Naive thymus-derived CD8-positive, alpha-beta T cell (primary cell): ENCODE measurements at regions not wholly inside any gene's neighbourhood (a gene's known extent, or its start where the extent isn't known, plus 50 kb on each side); places are given as distances from the start of the nearest gene placed in this dataset.

Source experiments
- ATAC-seq, 2 donors: fragments of 150-1000 bp; cut with Tn5 transposase in 1 of 2; sonication (Bioruptor Pico), chemical (Tn5 transposase) in 1 of 2; 1 replicate in 1 of 2; 2 replicates in 1 of 2; pipeline ENCODE4 v1.10.0; 2021; ENCODE audit warnings: mild to moderate bottlenecking in 2 of 2, moderate library complexity in 2 of 2
- POLR2A ChIA-PET: fragments of 350-600 bp; sonication (Branson Sonifier 250); formaldehyde crosslinking; loops from one replicate; lab custom pipeline; 2021; ENCODE audit warnings: antibody characterized with exemption; lab: Charles Lee
- DNase-seq, 10 donors: peaks; one replicate each; pipeline versions ENCODE4 v3.0.0 to v3.0.0-alpha.2; 2020 to 2022
- H3K27ac Mint-ChIP-seq, 10 donors: one replicate each; pipeline ENCODE4 v1.8.0; 2020 to 2022; ENCODE audit warnings: mild to moderate bottlenecking in 10 of 10, mixed read lengths in 10 of 10, moderate library complexity in 4 of 10, inconsistent platforms in 1 of 10
- H3K27me3 Mint-ChIP-seq, 5 donors: one replicate each; pipeline ENCODE4 v1.8.0; 2021 to 2022; ENCODE audit warnings: mixed read lengths in 5 of 5
- H3K36me3 Mint-ChIP-seq, 3 donors: one replicate each; pipeline ENCODE4 v1.8.0; 2020 to 2022; ENCODE audit warnings: mixed read lengths in 3 of 3, mild to moderate bottlenecking in 2 of 3, inconsistent platforms in 1 of 3
- H3K4me1 Mint-ChIP-seq, 4 donors: one replicate each; pipeline ENCODE4 v1.8.0; 2021 to 2022; ENCODE audit warnings: mixed read lengths in 4 of 4
- H3K4me3 Mint-ChIP-seq, 10 donors: one replicate each; pipeline ENCODE4 v1.8.0; 2020 to 2022; ENCODE audit warnings: mild to moderate bottlenecking in 10 of 10, mixed read lengths in 10 of 10, moderate library complexity in 6 of 10, inconsistent platforms in 1 of 10
- H3K9me3 Mint-ChIP-seq, 9 donors: one replicate each; pipeline ENCODE4 v1.8.0; 2020 to 2022; ENCODE audit warnings: mixed read lengths in 9 of 9, mild to moderate bottlenecking in 3 of 9, inconsistent platforms in 1 of 9, moderate library complexity in 1 of 9

DNA sequence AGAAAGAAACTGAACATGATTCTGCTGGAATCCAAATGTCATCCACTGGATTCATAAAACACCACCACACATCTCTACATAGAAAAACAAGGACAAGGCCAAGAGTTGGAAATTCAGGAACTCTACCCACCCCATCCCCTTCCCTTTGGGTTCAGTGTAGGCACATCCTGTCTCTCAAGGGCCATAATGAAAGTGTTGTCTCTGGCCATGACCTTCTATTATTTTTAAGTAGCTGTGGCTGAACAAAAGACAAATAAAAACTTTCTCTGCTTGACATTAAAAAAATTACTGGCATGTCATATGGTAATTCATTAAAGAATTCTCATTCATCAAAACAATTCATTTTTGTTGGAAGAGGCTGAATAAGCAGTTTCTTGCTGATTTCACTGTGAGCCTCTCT is 54.9 kb upstream of the ZBTB18 start:
- H3K27me3 Mint-ChIP-seq = no peaks in the 10 kb centered on the region
- peaks cover 0 to 19% (median 2%) of the 10 kb centered on the region in 9 donors for H3K9me3 Mint-ChIP-seq
- peaks cover 0 to 5% (median 4%) of the 10 kb centered on the region in 3 donors for H3K36me3 Mint-ChIP-seq
- DNase-seq = no peak
- H3K4me3 Mint-ChIP-seq = no peak overlapping the region
- no peak for ATAC-seq
- H3K27ac Mint-ChIP-seq = no peak overlapping the region
- peaks cover 0 to 3% (median 0%) of the 10 kb centered on the region in 4 donors for H3K4me1 Mint-ChIP-seq
- POLR2A ChIA-PET = no interaction called here

DNA sequence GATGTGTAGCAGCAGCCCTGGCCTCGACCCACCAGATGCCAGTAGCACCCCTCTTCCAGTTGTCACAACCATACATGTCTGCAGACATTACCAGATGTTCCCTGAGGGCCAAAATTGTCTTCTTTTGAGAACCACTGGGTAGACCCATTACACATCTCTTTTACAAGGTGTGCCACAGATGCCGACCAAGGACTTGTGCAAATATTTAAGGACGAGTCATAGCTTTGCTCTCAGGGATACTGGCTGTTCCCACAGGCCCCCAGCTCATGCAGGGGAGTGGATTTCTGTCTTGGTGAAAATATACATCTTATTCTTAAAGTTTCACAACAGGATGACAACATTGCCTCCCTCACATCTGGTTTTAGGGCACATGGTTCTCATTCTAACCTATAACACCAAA is 59.4 kb upstream of the ZBTB18 start:
- Mint-ChIP-seq H3K4me1 (no peaks in the 10 kb centered on the region), H3K27me3 (peaks cover 0 to 5% (median 0%) of the 10 kb centered on the region in 5 donors), H3K27ac (no peak overlapping the region), H3K9me3 (peaks cover 0 to 35% (median 10%) of the 10 kb centered on the region in 9 donors), H3K36me3 (peaks cover 0 to 15% (median 8%) of the 10 kb centered on the region in 3 donors), H3K4me3 (no peak overlapping the region)
- DNase-seq (no peak), ATAC-seq (no peak)
- POLR2A ChIA-PET = no interaction called here

DNA sequence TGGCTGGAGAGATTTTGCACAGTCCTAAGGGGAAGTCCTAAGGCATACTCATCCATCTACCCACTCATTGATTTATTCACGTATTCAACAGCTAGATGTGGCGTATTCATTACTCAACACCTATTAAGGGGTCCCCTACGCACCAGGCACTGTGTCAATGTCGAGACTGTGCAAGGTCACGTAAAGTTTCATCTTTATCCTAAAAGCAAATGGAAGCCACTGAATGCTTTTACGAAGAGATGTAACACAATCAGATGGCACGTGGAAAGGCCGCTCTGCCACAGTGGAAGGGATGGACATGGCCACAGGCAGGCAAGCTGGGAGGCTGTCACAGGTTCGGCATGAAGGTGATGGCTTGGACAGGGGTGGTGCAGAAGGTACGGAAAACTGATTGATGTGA is 66.3 kb upstream of the ZBTB18 start:
- Mint-ChIP-seq H3K9me3 (peaks cover 0 to 10% (median 1%) of the 10 kb centered on the region in 9 donors), H3K36me3 (peaks cover 0 to 6% (median 2%) of the 10 kb centered on the region in 3 donors), H3K27ac (peak overlapping the region in 1 of 10 donors; percentile 35), H3K27me3 (peaks cover 0 to 10% (median 0%) of the 10 kb centered on the region in 5 donors), H3K4me3 (no peak overlapping the region), H3K4me1 (no peaks in the 10 kb centered on the region)
- DNase-seq (no peak), ATAC-seq (no peak)
- POLR2A ChIA-PET = no interaction called here

DNA sequence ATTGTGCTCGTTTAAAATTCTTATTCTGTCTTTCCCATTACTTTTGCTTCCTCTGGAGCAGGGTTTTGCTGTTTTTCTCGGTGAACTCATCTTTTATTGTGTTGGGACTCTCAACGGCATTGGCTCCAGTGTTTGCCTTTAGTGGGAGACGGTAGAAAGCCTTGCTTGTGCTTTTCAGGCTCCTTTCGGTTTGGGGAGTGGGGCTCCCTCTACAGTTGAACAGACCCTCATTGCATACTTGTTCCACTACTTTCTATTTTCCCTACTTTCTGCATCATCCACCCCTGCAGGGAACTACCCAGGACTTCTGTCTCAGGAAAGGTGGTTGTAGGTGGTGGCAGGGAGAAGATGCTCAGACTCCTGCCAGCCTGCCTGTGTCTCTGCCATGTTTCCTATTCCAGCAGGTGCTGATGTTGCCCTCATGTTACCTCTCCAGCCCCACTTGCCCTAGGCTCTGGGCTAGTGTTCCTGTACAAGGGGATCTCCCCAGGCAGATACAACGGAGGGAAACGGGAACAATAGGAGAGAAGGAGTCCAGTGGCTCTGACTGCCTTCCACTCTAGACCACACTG is 68.5 kb upstream of the ZBTB18 start:
- H3K4me1 Mint-ChIP-seq = no peaks in the 10 kb centered on the region
- no peak overlapping the region for H3K4me3 Mint-ChIP-seq
- POLR2A ChIA-PET = no interaction called here
- peaks cover 0 to 3% (median 1%) of the 10 kb centered on the region in 3 donors for H3K36me3 Mint-ChIP-seq
- DNase-seq (no peak), ATAC-seq (no peak)
- peaks cover 0 to 10% (median 0%) of the 10 kb centered on the region in 5 donors for H3K27me3 Mint-ChIP-seq
- peaks cover 0 to 7% (median 0%) of the 10 kb centered on the region in 9 donors for H3K9me3 Mint-ChIP-seq
- H3K27ac Mint-ChIP-seq = no peak overlapping the region

DNA sequence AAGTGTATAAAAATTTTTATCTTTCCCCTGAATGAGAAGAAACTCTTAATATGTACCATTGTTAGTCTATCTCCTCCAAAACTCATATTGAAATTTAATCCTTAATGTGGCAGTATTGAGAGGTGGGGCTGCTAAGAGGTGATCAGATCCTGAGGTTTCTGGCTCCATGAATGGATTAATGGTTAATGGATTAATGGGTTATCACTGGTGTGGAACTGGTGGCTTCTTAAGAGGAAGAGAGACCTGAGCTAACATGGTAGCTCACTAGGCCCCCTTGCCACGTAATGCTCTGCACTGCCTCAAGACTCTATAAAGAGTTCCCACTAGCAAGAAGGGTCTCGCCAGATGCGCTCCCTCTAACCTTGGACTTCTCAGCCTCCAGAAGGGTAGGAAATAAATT is 70.6 kb upstream of the ZBTB18 start:
- DNase-seq = no peak
- ATAC-seq = no peak
- no peak overlapping the region for H3K27ac Mint-ChIP-seq
- POLR2A ChIA-PET = no interaction called here
- peaks cover 0 to 4% (median 0%) of the 10 kb centered on the region in 5 donors for H3K27me3 Mint-ChIP-seq
- H3K4me1 Mint-ChIP-seq = no peaks in the 10 kb centered on the region
- H3K36me3 Mint-ChIP-seq = no peaks in the 10 kb centered on the region
- no peak overlapping the region for H3K4me3 Mint-ChIP-seq
- H3K9me3 Mint-ChIP-seq = no peaks in the 10 kb centered on the region

DNA sequence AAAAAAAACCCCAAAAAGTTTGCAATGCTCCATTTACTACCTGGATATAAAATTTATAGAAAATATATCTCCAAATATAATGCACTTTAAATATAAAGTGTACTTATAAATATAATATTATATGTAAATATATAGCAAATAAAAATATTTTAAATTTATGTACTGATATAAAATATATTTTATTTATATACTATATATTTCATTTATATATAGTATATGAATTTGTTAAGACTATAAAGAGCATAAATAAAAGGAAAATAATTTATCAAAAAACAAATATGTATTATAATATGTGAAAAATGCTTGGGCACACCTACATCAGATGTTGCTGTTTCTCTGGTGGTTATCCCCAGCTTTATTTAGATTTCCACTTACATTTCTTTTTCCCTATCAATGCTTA is 71.0 kb upstream of the ZBTB18 start:
- H3K4me3 Mint-ChIP-seq = no peak overlapping the region
- H3K9me3 Mint-ChIP-seq = no peaks in the 10 kb centered on the region
- H3K27ac Mint-ChIP-seq = no peak overlapping the region
- peaks cover 0 to 4% (median 0%) of the 10 kb centered on the region in 5 donors for H3K27me3 Mint-ChIP-seq
- DNase-seq (no peak), ATAC-seq (no peak)
- POLR2A ChIA-PET = no interaction called here
- H3K36me3 Mint-ChIP-seq = no peaks in the 10 kb centered on the region
- H3K4me1 Mint-ChIP-seq = no peaks in the 10 kb centered on the region

DNA sequence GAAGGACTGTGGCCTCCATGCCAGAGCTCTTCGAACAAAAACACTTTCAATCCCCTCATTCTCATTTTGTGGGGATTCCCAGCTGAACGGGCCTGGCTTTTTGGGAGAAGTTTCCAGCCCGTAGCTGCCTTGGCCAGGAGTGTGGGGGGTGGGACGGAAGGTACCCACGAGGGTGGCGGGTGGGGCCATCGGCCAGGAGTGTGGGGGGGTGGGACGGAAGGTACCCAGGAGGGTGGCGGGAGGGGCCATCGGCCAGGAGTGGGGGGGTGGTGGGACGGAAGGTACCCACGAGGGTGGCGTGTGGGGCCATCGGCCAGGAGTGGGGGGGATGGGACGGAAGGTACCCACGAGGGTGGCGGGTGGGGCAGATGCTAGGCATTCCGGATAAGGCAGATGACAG is 71.7 kb upstream of the ZBTB18 start:
- POLR2A ChIA-PET = no interaction called here
- Mint-ChIP-seq H3K27me3 (peaks cover 0 to 3% (median 3%) of the 10 kb centered on the region in 5 donors), H3K4me3 (no peak overlapping the region), H3K4me1 (no peaks in the 10 kb centered on the region), H3K9me3 (no peaks in the 10 kb centered on the region), H3K36me3 (no peaks in the 10 kb centered on the region), H3K27ac (peak overlapping the region in 1 of 10 donors; percentile 21)
- DNase-seq = peak in 1 of 10 donors; percentile 14
- ATAC-seq = no peak

DNA sequence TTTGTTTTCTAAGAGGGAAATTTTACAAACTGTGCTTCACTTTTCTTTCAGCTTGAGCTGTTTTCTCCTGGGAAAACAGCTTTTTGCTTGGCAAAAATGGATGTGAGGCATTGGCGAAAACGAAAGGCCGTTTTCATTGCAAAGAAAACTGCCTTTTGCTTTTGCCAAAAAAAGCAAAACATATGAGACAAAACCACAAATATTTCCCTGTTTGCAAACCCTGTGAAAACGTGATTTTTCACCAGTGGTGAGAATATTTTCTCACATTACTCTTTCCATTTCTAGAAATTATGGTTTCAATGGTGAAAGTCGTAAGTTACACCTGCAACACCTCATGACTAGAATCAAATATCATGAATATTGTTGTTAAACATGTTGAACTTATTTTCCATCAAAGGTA is 74.0 kb upstream of the ZBTB18 start:
- POLR2A ChIA-PET = no interaction called here
- H3K27ac Mint-ChIP-seq = no peak overlapping the region
- no peak overlapping the region for H3K4me3 Mint-ChIP-seq
- H3K36me3 Mint-ChIP-seq = no peaks in the 10 kb centered on the region
- H3K9me3 Mint-ChIP-seq = no peaks in the 10 kb centered on the region
- H3K27me3 Mint-ChIP-seq = peaks cover 0 to 7% (median 3%) of the 10 kb centered on the region in 5 donors
- no peaks in the 10 kb centered on the region for H3K4me1 Mint-ChIP-seq
- ATAC-seq = no peak
- DNase-seq = no peak

DNA sequence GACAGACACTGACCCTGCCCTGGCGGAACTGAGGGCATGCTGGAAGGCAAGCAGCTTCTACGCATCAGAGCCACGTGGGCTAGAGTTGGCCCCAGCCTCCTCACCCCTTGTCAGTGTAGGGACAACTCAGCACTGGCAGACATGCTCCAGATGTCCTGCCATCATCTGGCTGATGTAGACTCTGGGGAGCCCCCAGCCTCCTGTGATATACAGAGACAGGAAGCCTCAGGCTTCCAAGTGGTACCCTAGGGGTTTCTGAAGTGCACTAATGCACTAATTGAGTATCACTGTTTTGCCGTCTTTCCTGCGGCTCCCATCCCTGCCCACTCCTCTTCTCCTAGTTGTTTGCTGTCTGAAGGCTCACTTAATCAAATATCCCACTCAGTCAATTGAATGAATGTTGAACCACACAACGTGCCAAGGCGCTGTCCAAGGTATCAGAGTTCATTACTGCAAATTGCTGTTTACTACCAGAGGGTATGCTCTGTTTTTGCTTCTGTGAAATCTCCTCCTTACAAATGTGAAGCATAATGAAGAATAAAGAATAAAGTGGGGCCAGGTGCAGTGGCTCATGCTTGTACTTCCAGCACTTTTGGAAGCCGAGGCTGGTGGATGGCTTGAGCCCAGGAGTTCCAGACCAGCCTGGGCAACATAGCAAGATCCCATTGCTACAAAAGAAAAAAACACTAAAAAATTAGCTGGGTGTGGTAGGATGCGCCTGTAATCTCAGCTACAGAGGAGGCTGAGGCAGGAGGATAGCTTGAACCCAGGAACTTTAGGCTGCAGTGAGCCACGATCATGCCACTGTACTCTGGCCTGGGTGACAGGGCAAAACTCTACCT is 76.4 kb upstream of the ZBTB18 start:
- Mint-ChIP-seq H3K4me1 (peaks cover 0 to 3% (median under 1%) of the 10 kb centered on the region in 4 donors), H3K27me3 (peaks cover 0 to 12% (median 3%) of the 10 kb centered on the region in 5 donors), H3K4me3 (no peak overlapping the region), H3K9me3 (no peaks in the 10 kb centered on the region), H3K27ac (no peak overlapping the region), H3K36me3 (no peaks in the 10 kb centered on the region)
- POLR2A ChIA-PET = no interaction called here
- no peak for DNase-seq
- ATAC-seq = no peak

DNA sequence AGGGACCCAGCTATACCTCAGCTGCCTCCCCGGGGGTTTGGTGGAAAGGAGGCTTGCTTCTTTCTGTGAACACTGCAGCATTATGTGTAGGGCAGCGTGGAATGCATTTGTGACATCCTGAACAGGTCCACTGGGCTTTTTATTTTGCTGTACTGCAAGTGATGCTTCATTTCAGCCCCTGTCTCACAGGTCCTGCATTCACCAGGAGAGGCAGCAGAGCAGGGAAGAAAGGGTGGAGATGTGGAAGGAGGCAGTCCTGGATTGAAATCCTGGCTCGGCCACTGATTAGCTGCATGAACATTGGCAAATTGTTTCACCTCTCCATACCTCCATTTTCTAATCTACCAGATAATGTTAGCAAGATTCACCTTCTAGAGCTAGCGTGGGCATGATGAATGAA is 77.9 kb upstream of the ZBTB18 start:
- Mint-ChIP-seq H3K36me3 (no peaks in the 10 kb centered on the region), H3K4me1 (peaks cover 0 to 3% (median under 1%) of the 10 kb centered on the region in 4 donors), H3K27ac (no peak overlapping the region), H3K27me3 (peaks cover 0 to 13% (median 3%) of the 10 kb centered on the region in 5 donors), H3K4me3 (no peak overlapping the region), H3K9me3 (no peaks in the 10 kb centered on the region)
- ATAC-seq (no peak), DNase-seq (no peak)
- POLR2A ChIA-PET = no interaction called here

DNA sequence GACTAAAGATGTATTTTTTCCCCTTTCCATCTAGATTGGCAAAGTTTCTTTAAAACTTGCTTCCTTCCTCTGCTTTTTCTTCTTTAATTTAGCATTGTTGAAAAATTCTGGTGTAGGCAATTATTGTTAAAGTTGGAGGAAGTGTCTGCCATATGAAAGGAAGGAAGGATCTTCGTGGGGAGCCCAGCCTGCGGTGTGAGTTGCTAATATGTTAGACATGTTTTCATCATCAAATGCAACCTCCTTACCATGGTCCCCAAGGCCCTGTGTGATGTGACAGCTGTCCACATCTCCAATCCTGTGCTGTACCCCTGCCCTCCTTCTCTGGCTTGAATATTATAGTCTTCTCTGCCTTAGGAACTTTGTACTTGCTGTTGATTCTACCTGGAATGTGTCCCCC is 81.0 kb upstream of the ZBTB18 start:
- H3K36me3 Mint-ChIP-seq = no peaks in the 10 kb centered on the region
- no peak overlapping the region for H3K4me3 Mint-ChIP-seq
- peaks cover 0 to 17% (median 6%) of the 10 kb centered on the region in 5 donors for H3K27me3 Mint-ChIP-seq
- no peaks in the 10 kb centered on the region for H3K9me3 Mint-ChIP-seq
- H3K4me1 Mint-ChIP-seq = peaks cover 0 to 3% (median under 1%) of the 10 kb centered on the region in 4 donors
- POLR2A ChIA-PET = interaction anchor here (0.7 kb wide), 1 partner anchor 720 kb away, joined by 3 read pairs; no protein-coding TSS in a partner anchor
- ATAC-seq = no peak
- H3K27ac Mint-ChIP-seq = peak overlapping the region in 1 of 10 donors; percentile 9
- no peak for DNase-seq

DNA sequence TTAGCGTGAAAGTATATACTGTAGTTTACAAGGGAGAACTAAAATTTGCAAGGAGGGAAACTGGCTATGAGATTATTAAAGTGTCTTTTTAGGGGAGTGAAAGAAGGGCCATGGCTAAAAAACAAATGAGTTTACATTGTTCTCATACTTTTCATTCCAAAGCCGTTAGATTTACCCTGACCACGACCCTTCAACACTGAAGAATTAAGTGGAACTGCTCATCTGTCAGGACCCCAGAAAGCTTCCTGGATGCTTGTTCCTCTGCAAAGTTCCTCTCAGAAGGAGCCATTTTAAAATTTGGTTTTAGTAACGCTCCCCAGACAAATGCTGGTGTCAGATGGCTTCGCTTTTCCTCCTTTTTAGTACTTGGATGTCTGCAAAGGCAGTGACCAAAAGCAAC is 82.7 kb upstream of the ZBTB18 start:
- peaks cover 0 to 3% (median under 1%) of the 10 kb centered on the region in 4 donors for H3K4me1 Mint-ChIP-seq
- POLR2A ChIA-PET = no interaction called here
- no peak overlapping the region for H3K27ac Mint-ChIP-seq
- DNase-seq (no peak), ATAC-seq (no peak)
- no peaks in the 10 kb centered on the region for H3K36me3 Mint-ChIP-seq
- H3K27me3 Mint-ChIP-seq = peaks cover 0 to 14% (median 2%) of the 10 kb centered on the region in 5 donors
- H3K9me3 Mint-ChIP-seq = no peaks in the 10 kb centered on the region
- no peak overlapping the region for H3K4me3 Mint-ChIP-seq

DNA sequence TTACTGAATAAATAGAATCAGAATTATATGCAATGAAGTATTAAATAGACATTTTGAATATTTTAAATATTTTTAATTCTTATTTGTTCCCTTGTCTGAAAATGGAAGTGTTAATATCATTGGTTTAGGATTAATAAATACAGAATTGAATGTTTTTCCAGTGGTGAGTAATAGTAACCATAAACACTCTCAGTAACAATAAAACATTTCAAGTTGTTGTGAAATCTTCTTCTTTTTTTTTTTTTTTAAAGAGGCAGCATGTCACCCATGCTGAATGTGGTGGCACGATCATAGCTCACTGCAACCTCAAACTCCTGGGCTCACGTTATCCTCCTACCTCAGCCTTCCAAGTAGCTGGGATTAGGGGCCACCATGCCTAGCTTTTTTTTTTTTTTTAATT is 86.2 kb upstream of the ZBTB18 start:
- ATAC-seq (no peak), DNase-seq (no peak)
- H3K9me3 Mint-ChIP-seq = no peaks in the 10 kb centered on the region
- no peak overlapping the region for H3K27ac Mint-ChIP-seq
- H3K27me3 Mint-ChIP-seq = peaks cover 0 to 5% (median 0%) of the 10 kb centered on the region in 5 donors
- no peaks in the 10 kb centered on the region for H3K36me3 Mint-ChIP-seq
- H3K4me3 Mint-ChIP-seq = no peak overlapping the region
- H3K4me1 Mint-ChIP-seq = no peaks in the 10 kb centered on the region
- POLR2A ChIA-PET = no interaction called here
